GM18498 (cell line): ENCODE measurements at regions not wholly inside any gene's neighbourhood (a gene's known extent, or its start where the extent isn't known, plus 50 kb on each side); places are given as distances from the start of the nearest gene placed in this dataset.
"Not testable (repeated sequence)": the region's sequence is repeated elsewhere in the genome, so short reads cannot be mapped to it uniquely, and the experiment has no call there.

Experiments used
- ATAC-seq: cut with Tn5 transposase; IDR thresholded peaks from one replicate; pipeline ENCODE4 v1.9.1; 2021; ENCODE audit warnings: mild to moderate bottlenecking, moderate library complexity; ENCODE audit not compliant: unreplicated experiment

GRCh38 chr13:24992946-24993345 is 103.0 kb upstream of the PABPC3 start:
- not testable (repeated sequence) for ATAC-seq

GRCh38 chr13:24995225-24995804 is 100.6 kb upstream of the PABPC3 start:
- ATAC-seq: peak; percentile 75

- no peak for ATAC-seq
These were observed 98.5 kb upstream of the PABPC3 start for GRCh38 chr13:24997367-24997967.

- ATAC-seq: no peak
These were observed 97.5 kb upstream of the PABPC3 start for GRCh38 chr13:24998433-24998832.

GRCh38 chr13:25001476-25002206 is 94.3 kb upstream of the PABPC3 start:
- ATAC-seq: no peak

- ATAC-seq: not testable (repeated sequence)
These were observed 93.6 kb upstream of the PABPC3 start for GRCh38 chr13:25002311-25002710.

GRCh38 chr13:25004489-25004888 is 91.4 kb upstream of the PABPC3 start:
- not testable (repeated sequence) for ATAC-seq

- peak; percentile 69 for ATAC-seq
These were observed 90.9 kb upstream of the PABPC3 start for GRCh38 chr13:25005050-25005497.

- ATAC-seq: not testable (repeated sequence)
These were observed 88.5 kb upstream of the PABPC3 start for GRCh38 chr13:25007389-25007788.

- not testable (repeated sequence) for ATAC-seq
These were observed 81.5 kb upstream of the PABPC3 start for GRCh38 chr13:25014398-25014973.

GRCh38 chr13:25017176-25017575 is 78.8 kb upstream of the PABPC3 start:
- ATAC-seq: not testable (repeated sequence)

GRCh38 chr13:25017808-25018728 is 77.9 kb upstream of the PABPC3 start:
- not testable (repeated sequence) for ATAC-seq

GRCh38 chr13:25018729-25019115 is 77.2 kb upstream of the PABPC3 start:
- no peak for ATAC-seq

- ATAC-seq: not testable (repeated sequence)
These were observed 76.2 kb upstream of the PABPC3 start for GRCh38 chr13:25019741-25020140.

- ATAC-seq: no peak
These were observed 71.8 kb upstream of the PABPC3 start for GRCh38 chr13:25024175-25024574.

- ATAC-seq: no peak
These were observed 63.8 kb upstream of the PABPC3 start for GRCh38 chr13:25032160-25032559.

GRCh38 chr13:25034173-25034572 is 61.8 kb upstream of the PABPC3 start:
- no peak for ATAC-seq

GRCh38 chr13:25037057-25037813 is 58.7 kb upstream of the PABPC3 start:
- ATAC-seq: peak; percentile 65

- ATAC-seq: no peak
These were observed 53.6 kb upstream of the PABPC3 start for GRCh38 chr13:25042151-25042865.
